ENCODE measurements at regions not wholly inside any gene's neighbourhood (a gene's known extent, or its start where the extent isn't known, plus 50 kb on each side); places are given as distances from the start of the nearest gene placed in this dataset.
"Not testable (repeated sequence)": the region's sequence is repeated elsewhere in the genome, so short reads cannot be mapped to it uniquely, and the experiment has no call there.

- DNase-seq (ENCODE audit: low spot score) = no peak
Observed at GRCh38 chr3:169029674-169030285, 633.7 kb downstream of the MECOM start.

GRCh38 chr3:169028716-169029115 lies 634.8 kb downstream of the MECOM start:
- no peak for DNase-seq (ENCODE audit: low spot score)

GRCh38 chr3:169026543-169027182 lies 636.8 kb downstream of the MECOM start:
- DNase-seq (ENCODE audit: low spot score) = no peak

- no peak for DNase-seq (ENCODE audit: low spot score)
Observed at GRCh38 chr3:169022457-169022856, 641.1 kb downstream of the MECOM start.

- no peak for DNase-seq (ENCODE audit: low spot score)
Observed at GRCh38 chr3:169020371-169020770, 643.1 kb downstream of the MECOM start.

- no peak for DNase-seq (ENCODE audit: low spot score)
Observed at GRCh38 chr3:169009453-169009852, 654.1 kb downstream of the MECOM start.

- no peak for DNase-seq (ENCODE audit: low spot score)
Observed at GRCh38 chr3:169008776-169009358, 654.6 kb downstream of the MECOM start.

GRCh38 chr3:169007145-169007544 lies 656.4 kb downstream of the MECOM start:
- no peak for DNase-seq (ENCODE audit: low spot score)

- DNase-seq (ENCODE audit: low spot score) = not testable (repeated sequence)
Observed at GRCh38 chr3:169006398-169006797, 657.1 kb downstream of the MECOM start.

- DNase-seq (ENCODE audit: low spot score) = no peak
Observed at GRCh38 chr3:169002689-169003088, 660.8 kb downstream of the MECOM start.

GRCh38 chr3:168998792-168999191 lies 664.7 kb downstream of the MECOM start:
- no peak for DNase-seq (ENCODE audit: low spot score)

- DNase-seq (ENCODE audit: low spot score) = peak; percentile 4
Observed at GRCh38 chr3:168997488-168997887, 666.0 kb downstream of the MECOM start.

- peak; percentile 5 for DNase-seq (ENCODE audit: low spot score)
Observed at GRCh38 chr3:168996622-168997021, 666.9 kb downstream of the MECOM start.

- no peak for DNase-seq (ENCODE audit: low spot score)
Observed at GRCh38 chr3:168995129-168995528, 668.4 kb downstream of the MECOM start.

GRCh38 chr3:168991803-168992202 lies 671.7 kb downstream of the MECOM start:
- no peak for DNase-seq (ENCODE audit: low spot score)

- DNase-seq (ENCODE audit: low spot score) = no peak
Observed at GRCh38 chr3:168990621-168991020, 672.9 kb downstream of the MECOM start.

- no peak for DNase-seq (ENCODE audit: low spot score)
Observed at GRCh38 chr3:168990134-168990533, 673.4 kb downstream of the MECOM start.

GRCh38 chr3:168989396-168989795 lies 674.1 kb downstream of the MECOM start:
- DNase-seq (ENCODE audit: low spot score) = no peak

GRCh38 chr3:168988853-168989252 lies 674.7 kb downstream of the MECOM start:
- DNase-seq (ENCODE audit: low spot score) = no peak

GRCh38 chr3:168984872-168985271 lies 678.6 kb downstream of the MECOM start:
- no peak for DNase-seq (ENCODE audit: low spot score)

- no peak for DNase-seq (ENCODE audit: low spot score)
Observed at GRCh38 chr3:168983046-168983445, 680.5 kb downstream of the MECOM start.

- DNase-seq (ENCODE audit: low spot score) = no peak
Observed at GRCh38 chr3:168981396-168981795, 682.1 kb downstream of the MECOM start.

GRCh38 chr3:168977716-168978374 lies 685.7 kb downstream of the MECOM start:
- no peak for DNase-seq (ENCODE audit: low spot score)

Measured in HuH-7 (cell line).